ENCODE measurements at regions not wholly inside any gene's neighbourhood (a gene's known extent, or its start where the extent isn't known, plus 50 kb on each side); places are given as distances from the start of the nearest gene placed in this dataset.
A peak's percentile ranks its signal among the peaks of the same experiment; 100 is the strongest.

GRCh38 chr1:65694126-65694525 lies 98.6 kb upstream of the PDE4B start:
- TF ChIP-seq MAX (IDR thresholded peaks at IDR 0.05; ENCODE audit: low read depth, low read length) (no peak), POLR2A (IDR thresholded peaks at IDR 0.05; ENCODE audit: extremely low read depth, insufficient read length) (no peak), CTCF (IDR thresholded peaks at IDR 0.05; ENCODE audit: low read depth, low read length) (no peak), MYC (IDR thresholded peaks at IDR 0.05; ENCODE audit: low read depth, low read length) (no peak)

GRCh38 chr1:65694933-65695332 lies 97.8 kb upstream of the PDE4B start:
- TF ChIP-seq MYC (IDR thresholded peaks at IDR 0.05; ENCODE audit: low read depth, low read length) (no peak), POLR2A (IDR thresholded peaks at IDR 0.05; ENCODE audit: extremely low read depth, insufficient read length) (no peak), CTCF (IDR thresholded peaks at IDR 0.05; ENCODE audit: low read depth, low read length) (no peak), MAX (IDR thresholded peaks at IDR 0.05; ENCODE audit: low read depth, low read length) (no peak)
- no peak for DNase-seq (ENCODE audit: low read depth)

More at GRCh38 chr1:65694126-65694525, 98.6 kb upstream of the PDE4B start:
- no peak overlapping the region for H3K4me3 ChIP-seq (ENCODE audit: low read depth, low read length)
- no peak for DNase-seq (ENCODE audit: low read depth)

GRCh38 chr1:65698590-65698989 lies 94.1 kb upstream of the PDE4B start:
- no peak for TF ChIP-seq MAX (IDR thresholded peaks at IDR 0.05; ENCODE audit: low read depth, low read length)
- no peak for DNase-seq (ENCODE audit: low read depth)
- H3K4me3 ChIP-seq (ENCODE audit: low read depth, low read length) = no peak overlapping the region

More at GRCh38 chr1:65694933-65695332, 97.8 kb upstream of the PDE4B start:
- H3K4me3 ChIP-seq (ENCODE audit: low read depth, low read length) = no peak overlapping the region

GRCh38 chr1:65703853-65704252 lies 88.8 kb upstream of the PDE4B start:
- TF ChIP-seq CTCF (IDR thresholded peaks at IDR 0.05; ENCODE audit: low read depth, low read length) = no peak
- no peak for TF ChIP-seq MAX (IDR thresholded peaks at IDR 0.05; ENCODE audit: low read depth, low read length)
- no peak for TF ChIP-seq POLR2A (IDR thresholded peaks at IDR 0.05; ENCODE audit: extremely low read depth, insufficient read length)
- no peak for TF ChIP-seq MYC (IDR thresholded peaks at IDR 0.05; ENCODE audit: low read depth, low read length)
- no peak for DNase-seq (ENCODE audit: low read depth)
- H3K4me3 ChIP-seq (ENCODE audit: low read depth, low read length) = no peak overlapping the region

- H3K4me3 ChIP-seq (ENCODE audit: low read depth, low read length) = no peak overlapping the region
- no peak for DNase-seq (ENCODE audit: low read depth)
- TF ChIP-seq POLR2A (IDR thresholded peaks at IDR 0.05; ENCODE audit: extremely low read depth, insufficient read length) (no peak), MYC (IDR thresholded peaks at IDR 0.05; ENCODE audit: low read depth, low read length) (no peak), MAX (IDR thresholded peaks at IDR 0.05; ENCODE audit: low read depth, low read length) (no peak), CTCF (IDR thresholded peaks at IDR 0.05; ENCODE audit: low read depth, low read length) (no peak)
These were observed 88.4 kb upstream of the PDE4B start for GRCh38 chr1:65704318-65704717.

GRCh38 chr1:65717815-65718454 lies 74.8 kb upstream of the PDE4B start:
- H3K4me3 ChIP-seq (ENCODE audit: low read depth, low read length) = no peak overlapping the region
- no peak for TF ChIP-seq MYC (IDR thresholded peaks at IDR 0.05; ENCODE audit: low read depth, low read length)
- DNase-seq (ENCODE audit: low read depth) = peak; percentile 12

- TF ChIP-seq POLR2A (IDR thresholded peaks at IDR 0.05; ENCODE audit: extremely low read depth, insufficient read length) = no peak
- no peak for TF ChIP-seq CTCF (IDR thresholded peaks at IDR 0.05; ENCODE audit: low read depth, low read length)
- TF ChIP-seq MYC (IDR thresholded peaks at IDR 0.05; ENCODE audit: low read depth, low read length) = no peak
- TF ChIP-seq MAX (IDR thresholded peaks at IDR 0.05; ENCODE audit: low read depth, low read length) = no peak
- no peak overlapping the region for H3K4me3 ChIP-seq (ENCODE audit: low read depth, low read length)
- DNase-seq (ENCODE audit: low read depth) = no peak
These were observed 73.3 kb upstream of the PDE4B start for GRCh38 chr1:65719391-65719790.

Measured in NB4 (cell line).